Breast epithelium (tissue), 4 donors: ENCODE measurements at regions not wholly inside any gene's neighbourhood (a gene's known extent, or its start where the extent isn't known, plus 50 kb on each side); places are given as distances from the start of the nearest gene placed in this dataset.

Experiments used
- DNase-seq, 2 donors: peaks; one replicate each; pipeline ENCODE4 v3.0.0-alpha.2; 2019; ENCODE audit warnings: low spot score in 2 of 2
- H3K27ac ChIP-seq, 2 donors: fragments of 200-600 bp; sonication (generic) in 1 of 2; one replicate each; pipeline ENCODE4 v1.5.1; 2016 to 2019; ENCODE audit warnings: mild to moderate bottlenecking in 1 of 2
- H3K27me3 ChIP-seq, 2 donors: fragments of 200-600 bp; sonication (generic) in 1 of 2; one replicate each; pipeline versions ENCODE4 v1.5.1 to v1.6.0; 2017 to 2019; ENCODE audit warnings: control low read depth in 1 of 2, mild to moderate bottlenecking in 1 of 2
- H3K36me3 ChIP-seq: fragments of 200-600 bp; one replicate; pipeline ENCODE4 v1.5.1; 2019
- H3K4me1 ChIP-seq, 2 donors: fragments of 200-600 bp; sonication (generic); one replicate each; pipeline ENCODE4 v1.5.1; 2016 to 2019; ENCODE audit warnings: control low read depth in 1 of 2
- H3K4me3 ChIP-seq, 3 donors: fragments of 200-600 bp; sonication (generic); 1 replicate in 2 of 3; 2 replicates in 1 of 3; pipeline ENCODE4 v1.5.1; 2016 to 2019; ENCODE audit warnings: mild to moderate bottlenecking in 3 of 3, moderate library complexity in 2 of 3
- H3K9me3 ChIP-seq, 2 donors: fragments of 200-600 bp; sonication (generic) in 1 of 2; one replicate each; pipeline ENCODE4 v1.5.1; 2016 to 2019; ENCODE audit warnings: control low read depth in 1 of 2
- CTCF ChIP-seq, 3 donors: fragments of 450-650 bp; IDR thresholded peaks; one replicate each; pipeline ENCODE4 v1.5.1; 2016 to 2017; ENCODE audit warnings: antibody characterized with exemption in 3 of 3, mild to moderate bottlenecking in 3 of 3, moderate library complexity in 3 of 3
- POLR2A ChIP-seq: fragments of 450-650 bp; IDR thresholded peaks from one replicate; pipeline ENCODE4 v1.6.1; 2016; ENCODE audit warnings: antibody characterized with exemption, mild to moderate bottlenecking, moderate library complexity
- POLR2AphosphoS5 ChIP-seq, 3 donors: sonication (generic); formaldehyde crosslinking; IDR thresholded peaks; one replicate each; pipeline ENCODE4 v1.6.1; 2017; ENCODE audit warnings: antibody characterized with exemption in 3 of 3
- intact Hi-C: fragments of 100-400 bp; cut with DNase I; formaldehyde crosslinking; loops from one replicate; pipeline ENCODE4 v1.15.1; 2023; ENCODE audit warnings: low total_unique reads

- peaks cover 4% of the 10 kb centered on the region for H3K36me3 ChIP-seq
- H3K9me3 ChIP-seq, result no peaks in the 10 kb centered on the region
- TF ChIP-seq POLR2AphosphoS5 (IDR thresholded peaks at IDR 0.05) (no peak), CTCF (IDR thresholded peaks at IDR 0.05) (no peak), POLR2A (no peak)
- H3K4me3 ChIP-seq, result no peak overlapping the region
- no peaks in the 10 kb centered on the region for H3K4me1 ChIP-seq
- H3K27me3 ChIP-seq, result no peaks in the 10 kb centered on the region
- no peak for DNase-seq
- intact Hi-C loops, result no loop called here
- no peak overlapping the region for H3K27ac ChIP-seq
Observed at GRCh38 chr7:110181768-110182167, 909.2 kb upstream of the LRRN3 start.

GRCh38 chr7:110186334-110186733 is 904.6 kb upstream of the LRRN3 start:
- Histone ChIP-seq H3K4me3 (no peak overlapping the region), H3K4me1 (no peaks in the 10 kb centered on the region), H3K27ac (no peak overlapping the region), H3K36me3 (peaks cover 4% of the 10 kb centered on the region), H3K9me3 (peaks cover 0 to 8% of the 10 kb centered on the region in 2 donors), H3K27me3 (no peaks in the 10 kb centered on the region)
- DNase-seq, result no peak
- no peak for TF ChIP-seq POLR2A
- intact Hi-C loops, result no loop called here

- Histone ChIP-seq H3K27me3 (no peaks in the 10 kb centered on the region), H3K4me3 (no peak overlapping the region), H3K36me3 (peaks cover 4% of the 10 kb centered on the region), H3K9me3 (peaks cover 0 to 8% of the 10 kb centered on the region in 2 donors), H3K27ac (no peak overlapping the region), H3K4me1 (no peaks in the 10 kb centered on the region)
- no peak for DNase-seq
- intact Hi-C loops, result no loop called here
- TF ChIP-seq POLR2AphosphoS5 (IDR thresholded peaks at IDR 0.05) (no peak), CTCF (IDR thresholded peaks at IDR 0.05) (no peak), POLR2A (no peak)
Observed at GRCh38 chr7:110187877-110188554, 902.9 kb upstream of the LRRN3 start.

GRCh38 chr7:110204527-110204926 is 886.4 kb upstream of the LRRN3 start:
- Histone ChIP-seq H3K4me3 (no peak overlapping the region), H3K9me3 (no peaks in the 10 kb centered on the region), H3K27ac (no peak overlapping the region), H3K4me1 (no peaks in the 10 kb centered on the region), H3K36me3 (no peaks in the 10 kb centered on the region), H3K27me3 (no peaks in the 10 kb centered on the region)
- TF ChIP-seq CTCF (IDR thresholded peaks at IDR 0.05) (no peak), POLR2AphosphoS5 (IDR thresholded peaks at IDR 0.05) (no peak), POLR2A (no peak)
- intact Hi-C loops, result no loop called here
- no peak for DNase-seq

- Histone ChIP-seq H3K4me3 (no peak overlapping the region), H3K27ac (no peak overlapping the region), H3K36me3 (no peaks in the 10 kb centered on the region), H3K4me1 (no peaks in the 10 kb centered on the region), H3K9me3 (no peaks in the 10 kb centered on the region), H3K27me3 (no peaks in the 10 kb centered on the region)
- intact Hi-C loops, result no loop called here
- TF ChIP-seq POLR2A, result no peak
- no peak for TF ChIP-seq CTCF (IDR thresholded peaks at IDR 0.05)
- TF ChIP-seq POLR2AphosphoS5 (IDR thresholded peaks at IDR 0.05), result no peak
- DNase-seq, result no peak
Observed at GRCh38 chr7:110205899-110206298, 885.0 kb upstream of the LRRN3 start.
